ENCODE measurements at regions not wholly inside any gene's neighbourhood (a gene's known extent, or its start where the extent isn't known, plus 50 kb on each side); places are given as distances from the start of the nearest gene placed in this dataset.

DNA sequence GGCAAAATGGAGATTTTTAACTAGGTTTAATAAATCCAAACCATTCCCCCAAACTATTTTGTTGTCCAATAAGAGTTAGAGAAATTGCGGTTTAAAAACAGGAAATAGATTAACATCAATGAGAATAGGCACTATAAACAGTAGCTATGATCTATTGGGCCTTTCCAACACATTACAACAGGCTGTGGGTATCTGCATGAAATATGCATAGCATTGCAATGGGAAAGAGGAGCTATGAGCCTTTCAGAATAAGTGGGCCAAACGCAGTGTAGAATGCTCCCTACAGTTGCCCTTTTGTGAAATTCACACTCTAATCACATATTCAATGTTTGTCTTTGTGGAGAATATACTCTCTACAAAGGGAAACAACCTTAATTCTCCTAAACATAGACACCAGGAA lies 305.5 kb upstream of the PRMT6 start:
- Histone ChIP-seq H3K36me3 (ENCODE audit: low read depth, missing control alignments) (no peaks in the 10 kb centered on the region), H3K27ac (no peak overlapping the region), H3K4me3 (no peak overlapping the region), H3K27me3 (no peaks in the 10 kb centered on the region), H3K4me1 (peaks cover 7% of the 10 kb centered on the region), H3K9me3 (no peaks in the 10 kb centered on the region)
- WGBS, 2 donors: 87 to 93% methylated on average over 2 of the region's 2 CpGs
- no peak for TF ChIP-seq POLR2A (IDR thresholded peaks at IDR 0.05)
- TF ChIP-seq, protein P1, sequence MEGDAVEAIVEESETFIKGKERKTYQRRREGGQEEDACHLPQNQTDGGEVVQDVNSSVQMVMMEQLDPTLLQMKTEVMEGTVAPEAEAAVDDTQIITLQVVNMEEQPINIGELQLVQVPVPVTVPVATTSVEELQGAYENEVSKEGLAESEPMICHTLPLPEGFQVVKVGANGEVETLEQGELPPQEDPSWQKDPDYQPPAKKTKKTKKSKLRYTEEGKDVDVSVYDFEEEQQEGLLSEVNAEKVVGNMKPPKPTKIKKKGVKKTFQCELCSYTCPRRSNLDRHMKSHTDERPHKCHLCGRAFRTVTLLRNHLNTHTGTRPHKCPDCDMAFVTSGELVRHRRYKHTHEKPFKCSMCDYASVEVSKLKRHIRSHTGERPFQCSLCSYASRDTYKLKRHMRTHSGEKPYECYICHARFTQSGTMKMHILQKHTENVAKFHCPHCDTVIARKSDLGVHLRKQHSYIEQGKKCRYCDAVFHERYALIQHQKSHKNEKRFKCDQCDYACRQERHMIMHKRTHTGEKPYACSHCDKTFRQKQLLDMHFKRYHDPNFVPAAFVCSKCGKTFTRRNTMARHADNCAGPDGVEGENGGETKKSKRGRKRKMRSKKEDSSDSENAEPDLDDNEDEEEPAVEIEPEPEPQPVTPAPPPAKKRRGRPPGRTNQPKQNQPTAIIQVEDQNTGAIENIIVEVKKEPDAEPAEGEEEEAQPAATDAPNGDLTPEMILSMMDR (IDR thresholded peaks at IDR 0.05): no peak
- intact Hi-C loops (cut with DNase I; ENCODE audit: low total_unique reads): no loop called here
- no peak for DNase-seq

DNA sequence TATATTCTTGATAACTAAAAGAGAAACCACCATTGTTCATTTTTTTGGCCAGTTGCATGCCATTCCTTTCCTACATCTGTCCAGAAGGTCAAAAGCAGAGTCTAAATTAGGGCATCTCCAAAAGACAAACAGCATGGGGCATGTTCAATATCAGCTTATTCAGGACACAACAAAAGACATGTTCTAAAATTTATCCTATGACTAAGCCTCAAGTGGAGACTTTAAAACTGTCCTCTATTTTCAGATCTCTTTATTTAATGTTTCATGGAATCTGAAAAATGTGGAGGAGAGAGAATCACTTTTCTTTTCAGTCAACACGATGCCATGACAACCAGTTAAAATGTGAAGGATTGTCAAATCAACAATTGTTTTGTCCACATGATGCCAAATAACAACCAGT lies 303.4 kb upstream of the PRMT6 start:
- intact Hi-C loops (cut with DNase I; ENCODE audit: low total_unique reads): no loop called here
- Histone ChIP-seq H3K27me3 (no peaks in the 10 kb centered on the region), H3K4me3 (no peak overlapping the region), H3K36me3 (ENCODE audit: low read depth, missing control alignments) (no peaks in the 10 kb centered on the region), H3K9me3 (no peaks in the 10 kb centered on the region), H3K4me1 (no peaks in the 10 kb centered on the region), H3K27ac (no peak overlapping the region)
- no peak for DNase-seq
- TF ChIP-seq POLR2A (IDR thresholded peaks at IDR 0.05): no peak
- TF ChIP-seq, protein P1 (IDR thresholded peaks at IDR 0.05): no peak
- 71 to 72% methylated on average over 1 of the region's 1 CpG for WGBS, 2 donors

DNA sequence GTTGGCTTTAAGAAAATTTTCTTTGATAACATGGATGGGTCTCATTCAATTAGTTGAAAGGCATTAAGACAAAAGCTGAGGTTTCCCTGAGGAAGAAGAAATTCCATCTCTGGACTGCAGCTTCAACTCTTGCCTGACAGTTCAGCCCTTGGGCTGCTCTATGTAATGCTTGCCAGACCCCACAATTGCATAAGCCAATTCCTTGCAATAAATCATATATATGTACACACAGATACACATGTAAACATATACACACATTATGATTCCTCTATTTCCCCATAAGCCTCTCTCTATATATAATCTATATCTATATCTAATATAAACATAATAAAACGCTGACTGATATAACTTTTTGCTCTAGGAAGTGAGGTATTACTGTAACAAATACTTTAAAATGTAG lies 301.5 kb upstream of the PRMT6 start:
- no peaks in the 10 kb centered on the region for H3K4me1 ChIP-seq
- no peaks in the 10 kb centered on the region for H3K9me3 ChIP-seq
- H3K36me3 ChIP-seq (ENCODE audit: low read depth, missing control alignments): no peaks in the 10 kb centered on the region
- DNase-seq: no peak
- no peak overlapping the region for H3K4me3 ChIP-seq
- 84 to 90% methylated on average over 1 of the region's 1 CpG for WGBS, 2 donors
- intact Hi-C loops (cut with DNase I; ENCODE audit: low total_unique reads): no loop called here
- TF ChIP-seq POLR2A (IDR thresholded peaks at IDR 0.05): no peak
- TF ChIP-seq, protein P1 (IDR thresholded peaks at IDR 0.05): no peak
- no peak overlapping the region for H3K27ac ChIP-seq
- H3K27me3 ChIP-seq: no peaks in the 10 kb centered on the region

DNA sequence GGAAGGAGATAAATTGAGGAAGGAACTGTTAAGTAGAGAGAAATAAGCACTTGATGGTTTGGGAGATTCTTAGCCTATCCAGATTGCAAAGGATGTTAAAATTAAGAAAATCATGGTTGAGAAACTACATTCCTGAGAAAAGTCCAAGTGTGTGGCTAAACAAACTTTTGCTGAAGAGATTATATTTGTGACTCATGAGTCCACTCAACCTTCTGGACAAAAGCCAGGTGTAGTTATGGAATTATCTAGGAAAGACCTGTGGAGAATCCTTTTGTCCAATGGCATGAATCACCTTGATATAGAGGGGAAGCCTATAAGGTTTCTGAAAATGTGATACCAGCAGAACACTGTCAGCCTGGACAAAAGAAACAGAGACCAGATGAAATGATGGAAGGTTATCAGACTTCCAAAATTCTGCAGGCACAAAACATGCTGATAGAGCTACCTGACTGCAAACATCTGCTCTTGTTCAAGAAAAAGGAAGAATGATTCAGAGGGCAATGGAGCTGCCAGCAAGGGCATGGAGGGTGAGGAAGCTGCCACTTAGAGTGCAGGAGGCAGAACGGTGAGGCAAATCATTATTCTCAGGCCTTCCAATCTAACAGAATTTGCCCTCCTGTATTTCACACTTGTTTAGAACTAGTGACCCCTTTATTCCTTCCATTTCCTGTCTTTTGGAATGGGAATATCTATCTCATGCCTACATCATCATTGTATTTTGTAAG lies 300.6 kb upstream of the PRMT6 start:
- no peaks in the 10 kb centered on the region for H3K9me3 ChIP-seq
- no peak overlapping the region for H3K27ac ChIP-seq
- no peak for DNase-seq
- H3K4me3 ChIP-seq: no peak overlapping the region
- H3K36me3 ChIP-seq (ENCODE audit: low read depth, missing control alignments): no peaks in the 10 kb centered on the region
- TF ChIP-seq, protein P1 (IDR thresholded peaks at IDR 0.05): no peak
- no peak for TF ChIP-seq POLR2A (IDR thresholded peaks at IDR 0.05)
- WGBS, 2 donors: 88 to 90% methylated on average over 1 of the region's 1 CpG
- intact Hi-C loops (cut with DNase I; ENCODE audit: low total_unique reads): no loop called here
- H3K4me1 ChIP-seq: no peaks in the 10 kb centered on the region
- H3K27me3 ChIP-seq: no peaks in the 10 kb centered on the region

DNA sequence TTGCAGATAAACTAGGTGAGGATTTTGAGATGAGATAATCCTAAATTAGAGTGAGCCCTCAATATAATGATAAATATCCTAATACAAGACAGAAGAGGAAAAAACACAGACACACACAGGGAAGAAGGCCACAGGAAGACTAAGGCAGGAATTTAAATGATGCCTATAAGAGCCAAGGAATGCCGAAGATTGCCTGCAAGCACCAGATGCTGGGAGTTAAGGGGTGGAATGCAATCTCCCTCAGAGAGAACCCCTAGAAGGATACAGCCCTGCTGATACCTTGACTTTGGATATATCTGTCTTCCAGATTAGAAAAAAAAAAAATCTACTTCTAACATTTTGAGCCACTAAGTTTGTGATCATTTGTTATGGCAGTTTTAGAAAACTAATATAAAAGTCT lies 299.7 kb upstream of the PRMT6 start:
- Histone ChIP-seq H3K27me3 (no peaks in the 10 kb centered on the region), H3K4me1 (no peaks in the 10 kb centered on the region), H3K27ac (no peak overlapping the region), H3K9me3 (no peaks in the 10 kb centered on the region), H3K36me3 (ENCODE audit: low read depth, missing control alignments) (no peaks in the 10 kb centered on the region), H3K4me3 (no peak overlapping the region)
- WGBS, 2 donors: 79 to 82% methylated on average over 1 of the region's 1 CpG
- TF ChIP-seq POLR2A (IDR thresholded peaks at IDR 0.05): no peak
- TF ChIP-seq, protein P1 (IDR thresholded peaks at IDR 0.05): no peak
- DNase-seq: no peak
- intact Hi-C loops (cut with DNase I; ENCODE audit: low total_unique reads): no loop called here

Measured in testis (tissue), 2 donors.